Stimulated activated CD4-positive, alpha-beta T cell treated with anti-CD3 and anti-CD28 coated beads, Interleukin-4, amount 100 ng/mL, for 48 hours (primary cell): ENCODE measurements at regions not wholly inside any gene's neighbourhood (a gene's known extent, or its start where the extent isn't known, plus 50 kb on each side); places are given as distances from the start of the nearest gene placed in this dataset.
"Not testable (repeated sequence)": the region's sequence is repeated elsewhere in the genome, so short reads cannot be mapped to it uniquely, and the experiment has no call there.

ENCODE experiments used
- DNase-seq, 2 donors: peaks; one replicate each; pipeline ENCODE4 v3.0.0-alpha.2; 2020; ENCODE audit warnings: low read depth in 2 of 2

DNA sequence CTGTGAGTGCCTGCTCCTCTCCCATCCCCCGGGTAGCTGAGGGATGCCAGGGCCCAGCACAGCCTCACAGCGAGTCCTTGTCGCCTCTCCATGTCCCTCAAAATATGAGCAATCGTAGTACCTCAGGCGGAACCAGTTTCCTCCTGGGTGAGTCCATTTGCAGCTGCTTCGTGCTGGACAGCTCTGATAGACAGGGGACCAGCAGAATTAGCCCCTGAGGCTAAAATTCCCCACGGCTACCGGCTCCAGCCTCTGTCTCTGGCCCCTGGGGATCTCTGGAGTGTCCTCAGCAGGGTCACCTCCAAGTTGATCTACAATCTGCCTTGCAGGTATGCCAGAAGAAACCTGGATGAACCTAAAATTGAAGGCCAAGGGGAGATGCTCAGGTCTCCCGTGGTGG, 115.8 kb upstream of the FBXL7 start:
- no peak for DNase-seq

DNA sequence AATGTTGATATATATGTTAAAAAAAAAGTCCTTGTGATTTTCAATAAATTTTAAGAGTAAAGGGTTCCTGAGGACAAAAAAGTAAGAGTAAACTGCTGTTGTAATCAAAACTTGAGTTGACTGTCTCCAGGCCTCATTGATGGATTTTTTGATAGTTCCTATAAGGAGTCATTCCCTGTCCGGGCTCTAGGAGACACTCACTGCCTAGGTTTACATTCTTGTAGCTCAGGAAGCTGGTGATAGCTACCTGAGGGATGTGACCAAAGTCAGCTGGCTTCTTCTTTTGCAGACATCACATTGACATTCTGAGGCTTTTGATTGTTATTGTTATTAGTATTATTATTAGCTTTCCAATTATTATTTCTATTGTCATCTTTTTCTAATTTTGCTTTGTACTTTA, 116.5 kb upstream of the FBXL7 start:
- no peak for DNase-seq

DNA sequence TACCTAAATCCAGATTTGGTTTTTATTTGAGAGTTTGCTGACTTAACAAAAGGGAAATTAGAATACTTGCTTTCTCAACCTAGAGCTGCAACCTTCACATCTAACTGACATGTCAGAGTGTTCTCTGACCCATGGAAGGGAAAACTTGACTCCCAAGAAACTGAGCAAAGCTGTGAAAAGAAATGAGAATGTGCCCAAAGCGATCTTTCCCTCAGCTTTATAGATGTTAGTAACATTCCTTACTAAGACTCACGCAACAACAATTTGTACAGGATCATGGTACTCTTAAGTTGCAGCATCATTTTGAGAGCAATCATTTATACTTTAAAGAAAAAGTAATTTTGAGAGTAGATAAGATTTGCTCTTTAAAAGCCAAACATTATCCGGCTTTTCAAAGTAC, 117.0 kb upstream of the FBXL7 start:
- no peak for DNase-seq

DNA sequence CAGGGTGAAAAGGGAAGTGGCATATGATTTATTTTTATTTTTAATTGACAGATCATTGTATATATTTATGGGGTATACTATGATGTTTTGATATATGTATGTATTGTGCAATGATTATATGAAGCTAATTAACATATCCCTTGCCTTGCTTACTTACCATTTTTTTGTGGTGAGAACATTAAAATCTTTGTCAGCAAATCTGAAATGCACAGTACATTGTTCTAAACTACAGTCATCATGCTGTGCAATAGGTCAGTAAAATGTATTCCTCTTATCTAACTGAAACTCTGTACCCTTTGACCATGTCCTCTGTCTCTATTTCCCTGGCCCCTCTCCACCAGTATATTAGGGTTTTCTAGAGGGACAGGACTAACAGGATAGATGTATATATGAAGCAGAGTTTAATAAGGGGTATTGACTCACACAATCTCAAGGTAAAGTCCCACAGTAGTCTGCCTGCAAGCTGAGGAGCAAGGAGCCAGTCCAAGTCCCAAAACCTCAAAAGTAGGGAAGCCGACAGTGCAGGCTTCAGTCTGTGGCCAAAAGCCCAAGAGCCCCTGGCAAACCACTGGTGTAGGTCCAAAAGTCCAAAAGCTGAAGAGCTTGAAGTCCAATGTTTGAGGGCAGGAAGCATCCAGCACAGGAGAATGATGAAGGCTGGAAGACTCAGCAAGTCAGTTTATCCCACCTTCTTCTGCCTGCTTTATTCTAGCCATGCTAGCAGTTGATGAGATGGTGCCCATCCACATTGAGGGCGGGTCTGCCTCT, 122.2 kb upstream of the FBXL7 start:
- DNase-seq, result no peak

DNA sequence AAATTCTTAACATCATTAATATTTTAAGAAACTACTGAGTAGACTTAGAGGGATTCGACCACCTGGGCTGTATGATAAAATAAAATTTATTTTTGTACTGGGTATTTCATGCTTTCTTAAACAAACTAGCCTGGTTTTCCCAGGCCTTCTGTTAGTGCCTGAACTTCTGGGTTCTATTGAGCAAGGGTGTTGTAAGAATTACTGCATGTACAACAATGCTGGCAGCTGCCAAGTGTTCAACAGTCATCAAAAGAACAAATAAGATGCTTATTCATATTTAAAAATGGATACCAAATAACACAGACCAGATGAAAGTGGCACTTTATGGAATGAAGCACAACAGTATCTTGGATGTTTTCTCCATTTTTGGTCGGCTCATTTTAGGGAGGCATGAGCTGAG, 123.2 kb upstream of the FBXL7 start:
- no peak for DNase-seq

DNA sequence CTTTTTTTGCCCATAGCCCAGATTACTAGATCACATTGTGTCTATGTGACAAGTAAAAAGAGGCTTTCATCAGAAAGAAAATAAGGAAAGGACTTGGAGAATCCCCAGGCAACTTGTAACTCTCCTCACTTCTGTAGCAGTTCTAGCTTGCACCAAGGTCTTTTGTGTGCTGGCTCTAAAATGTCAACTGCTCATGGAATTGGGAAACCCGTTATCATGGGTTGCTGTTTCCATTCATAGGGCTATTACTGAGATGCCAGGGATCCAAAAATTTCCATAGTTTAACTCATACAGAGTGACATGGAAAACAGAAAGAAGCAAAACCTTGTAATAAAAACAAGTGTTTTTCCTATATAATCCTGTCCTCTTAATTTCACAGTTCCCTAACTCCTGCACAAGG, 123.9 kb upstream of the FBXL7 start:
- DNase-seq, result no peak

DNA sequence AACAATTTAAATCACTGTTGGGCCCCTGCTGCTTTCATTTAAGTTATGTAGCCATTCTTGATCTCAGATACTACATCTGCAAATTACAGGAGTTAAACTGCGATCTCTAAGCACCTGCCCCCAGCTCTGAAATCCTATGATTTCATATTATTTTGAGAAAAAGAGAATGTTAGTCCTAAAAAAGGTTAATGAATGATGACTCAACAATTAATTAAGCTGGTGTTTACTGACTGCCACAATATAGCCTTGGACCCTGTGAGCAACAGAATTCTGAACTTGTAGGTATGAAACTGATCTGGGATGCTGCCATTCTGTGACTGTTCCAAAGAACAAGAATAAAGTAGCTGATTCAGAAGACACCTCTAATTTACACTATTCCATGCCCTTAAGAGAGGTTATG, 124.4 kb upstream of the FBXL7 start:
- DNase-seq, result no peak

DNA sequence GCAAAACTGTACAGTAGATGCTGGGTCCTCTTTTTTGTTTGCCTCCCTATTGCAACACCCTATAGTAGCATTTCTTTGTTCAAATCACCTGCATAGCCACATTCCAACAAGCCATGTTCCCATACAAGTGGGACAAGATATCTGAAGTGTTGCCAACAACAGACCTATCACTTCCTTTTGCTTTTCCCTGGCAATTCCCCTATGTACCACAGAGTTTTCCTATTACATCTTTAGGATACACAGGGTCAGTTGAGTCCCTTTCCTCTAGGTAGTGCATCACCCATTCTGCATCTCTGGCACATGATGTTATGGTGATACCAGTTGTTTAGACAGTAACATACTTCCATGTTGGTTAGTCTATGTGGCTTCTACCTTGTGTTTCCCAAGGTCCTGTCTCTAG, 125.1 kb upstream of the FBXL7 start:
- no peak for DNase-seq

DNA sequence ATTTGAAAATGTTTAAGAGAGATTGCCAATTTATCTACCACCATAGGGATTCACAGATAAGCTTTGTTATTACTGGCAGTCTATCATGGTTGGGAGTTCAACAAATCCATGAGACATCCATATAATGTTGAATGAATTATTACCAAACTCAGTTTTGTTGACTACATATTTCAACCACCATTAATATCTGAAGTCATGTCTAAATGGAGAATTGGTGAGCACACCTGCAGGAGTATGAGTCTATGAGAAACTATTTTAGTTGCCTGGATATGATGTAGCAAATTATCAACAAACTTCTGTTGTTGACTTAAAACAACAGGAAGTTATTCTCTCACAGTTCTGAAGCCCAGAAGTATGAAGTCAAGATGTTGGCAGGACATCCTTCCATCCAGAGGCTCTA, 126.8 kb upstream of the FBXL7 start:
- no peak for DNase-seq

DNA sequence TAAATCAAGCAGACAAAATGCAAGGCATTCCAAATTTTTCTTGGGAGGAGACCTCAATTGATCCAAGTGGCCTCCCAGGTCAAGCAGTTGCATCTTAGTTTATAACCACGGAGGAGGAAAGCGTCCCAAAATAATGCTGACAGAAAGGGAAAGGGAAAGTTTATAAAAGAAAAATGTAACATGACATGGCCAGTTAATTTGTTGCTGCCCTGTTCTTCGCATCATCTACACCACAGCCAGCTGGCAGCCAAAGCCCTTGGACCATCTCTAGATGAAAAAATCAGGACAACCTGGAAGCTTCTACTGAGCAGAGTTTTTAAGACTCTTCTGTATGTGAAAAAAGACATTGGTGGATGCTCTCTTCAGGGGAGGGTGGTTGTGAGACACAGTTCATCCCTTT, 128.8 kb upstream of the FBXL7 start:
- DNase-seq, result no peak

DNA sequence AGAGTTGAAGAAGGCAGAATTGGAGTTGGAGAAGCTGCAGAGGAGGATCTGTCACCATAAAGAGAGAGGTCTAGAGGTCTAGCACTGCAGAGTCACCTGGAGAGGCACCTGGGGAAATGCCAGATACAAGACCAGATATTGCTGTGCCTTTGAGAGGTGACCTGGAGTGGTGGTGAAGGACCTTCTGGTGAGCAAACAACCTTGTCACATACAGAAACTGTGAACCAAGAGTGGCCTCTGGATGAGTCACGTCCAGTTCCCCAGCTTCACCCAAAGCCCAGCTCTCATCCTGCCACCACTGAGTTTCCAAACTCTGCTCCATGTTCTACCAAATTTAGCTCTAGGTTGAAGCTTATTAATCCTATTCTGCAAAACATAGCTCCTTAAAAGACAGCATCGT, 131.1 kb upstream of the FBXL7 start:
- no peak for DNase-seq

DNA sequence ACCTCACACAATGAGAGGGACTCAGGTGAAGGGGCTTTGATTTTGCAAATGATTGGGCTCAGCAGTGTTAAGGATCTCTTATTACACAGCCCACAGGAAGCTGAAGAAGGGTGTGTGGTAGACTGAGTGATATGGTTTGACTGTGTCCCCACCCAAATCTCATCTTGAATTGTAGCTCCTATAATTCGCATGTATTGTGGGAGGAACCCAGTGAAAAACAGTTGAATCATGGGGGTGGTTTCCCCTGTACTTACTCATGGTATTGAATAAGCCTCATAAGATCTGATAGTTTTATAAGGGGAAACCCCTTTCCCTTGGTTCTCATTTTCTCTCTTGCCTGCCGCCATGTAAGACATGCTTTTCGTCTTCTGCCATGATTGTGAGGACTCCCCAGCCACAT, 132.5 kb upstream of the FBXL7 start:
- DNase-seq, result no peak

DNA sequence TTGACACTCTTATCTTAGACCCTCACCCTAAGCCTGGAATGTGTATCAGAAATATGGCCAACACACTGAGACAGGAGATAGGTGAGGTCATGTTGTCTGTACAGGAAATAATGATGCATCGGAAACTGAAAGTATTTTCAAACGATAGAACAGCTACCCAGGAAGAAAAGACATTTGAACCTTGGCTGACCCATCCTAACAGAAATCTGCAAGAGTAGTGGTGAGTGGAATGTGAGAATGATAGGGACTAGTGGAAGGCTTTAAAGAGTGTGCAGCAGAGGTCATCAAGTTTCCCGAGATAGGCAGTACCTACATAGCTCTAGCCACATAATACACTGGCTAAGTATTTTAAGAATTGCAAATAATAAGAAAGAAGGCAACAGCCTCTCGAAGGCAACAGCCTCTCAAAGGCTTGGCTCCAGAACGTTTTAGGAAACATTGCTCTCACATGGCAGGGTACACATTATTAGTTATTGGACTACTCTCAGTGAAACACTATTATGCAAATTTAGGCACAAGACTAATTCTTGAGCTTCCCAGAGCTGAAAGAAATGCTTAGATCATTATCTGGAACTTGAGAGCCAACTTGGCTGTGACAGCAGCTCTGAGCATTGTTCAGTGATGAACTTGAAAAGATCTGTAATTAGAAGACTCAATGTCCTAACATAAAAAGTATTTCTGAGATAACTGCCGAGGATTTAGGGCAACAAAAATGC, 133.1 kb upstream of the FBXL7 start:
- no peak for DNase-seq

DNA sequence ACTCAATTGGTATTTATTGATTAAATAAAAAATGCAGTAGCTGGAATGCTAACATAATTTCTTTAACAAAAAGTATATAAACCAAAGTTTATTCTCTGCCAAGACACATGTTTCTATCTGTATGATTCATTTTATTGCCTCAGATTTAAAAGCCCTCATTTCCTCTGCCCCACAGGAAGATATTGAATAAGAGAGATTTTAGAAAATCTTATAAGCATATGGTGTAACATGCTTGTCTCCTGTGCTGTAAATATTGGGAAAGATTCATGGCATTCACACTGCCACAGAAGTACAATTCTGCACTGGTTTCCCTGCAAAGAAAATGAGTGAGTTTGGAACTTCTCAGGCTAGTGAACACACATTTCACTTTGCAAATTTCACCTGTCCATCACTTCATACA, 134.9 kb upstream of the FBXL7 start:
- no peak for DNase-seq

DNA sequence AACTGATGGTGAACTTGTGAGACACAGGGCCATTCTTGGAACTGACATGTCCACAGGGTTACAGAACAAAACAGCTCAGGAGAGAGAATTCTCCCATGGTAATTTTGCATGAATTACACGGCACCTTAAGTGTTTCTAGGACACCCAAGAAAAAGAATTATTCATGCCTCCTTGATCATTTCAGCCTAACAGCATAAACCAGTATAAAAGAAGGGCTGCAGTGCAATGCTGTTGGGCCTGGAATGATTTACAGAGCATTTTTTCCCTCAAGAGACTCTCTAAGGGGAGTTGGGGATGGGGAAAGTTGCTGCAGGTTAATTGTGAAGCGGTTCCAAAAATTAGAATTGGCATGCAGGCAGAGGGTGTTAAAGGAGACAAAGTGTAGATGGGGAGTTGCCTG, 136.4 kb upstream of the FBXL7 start:
- DNase-seq, result no peak

DNA sequence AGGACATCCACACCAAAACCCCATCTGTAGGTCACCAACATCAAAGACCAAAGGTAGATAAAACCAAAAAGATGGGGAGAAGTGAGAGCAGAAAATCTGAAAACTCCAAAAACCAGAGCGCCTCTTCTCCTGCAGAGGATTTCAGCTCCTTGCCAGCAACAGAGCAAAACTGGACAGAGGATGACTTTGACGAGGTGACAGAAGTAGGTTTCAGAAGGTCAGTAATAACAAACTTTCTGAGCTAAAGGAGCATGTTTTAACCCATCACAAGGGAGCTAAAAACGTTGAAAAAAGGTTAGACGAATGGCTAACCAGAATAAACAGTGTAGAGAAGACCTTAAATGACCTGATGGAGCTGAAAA, 142.9 kb upstream of the FBXL7 start:
- not testable (repeated sequence) for DNase-seq

DNA sequence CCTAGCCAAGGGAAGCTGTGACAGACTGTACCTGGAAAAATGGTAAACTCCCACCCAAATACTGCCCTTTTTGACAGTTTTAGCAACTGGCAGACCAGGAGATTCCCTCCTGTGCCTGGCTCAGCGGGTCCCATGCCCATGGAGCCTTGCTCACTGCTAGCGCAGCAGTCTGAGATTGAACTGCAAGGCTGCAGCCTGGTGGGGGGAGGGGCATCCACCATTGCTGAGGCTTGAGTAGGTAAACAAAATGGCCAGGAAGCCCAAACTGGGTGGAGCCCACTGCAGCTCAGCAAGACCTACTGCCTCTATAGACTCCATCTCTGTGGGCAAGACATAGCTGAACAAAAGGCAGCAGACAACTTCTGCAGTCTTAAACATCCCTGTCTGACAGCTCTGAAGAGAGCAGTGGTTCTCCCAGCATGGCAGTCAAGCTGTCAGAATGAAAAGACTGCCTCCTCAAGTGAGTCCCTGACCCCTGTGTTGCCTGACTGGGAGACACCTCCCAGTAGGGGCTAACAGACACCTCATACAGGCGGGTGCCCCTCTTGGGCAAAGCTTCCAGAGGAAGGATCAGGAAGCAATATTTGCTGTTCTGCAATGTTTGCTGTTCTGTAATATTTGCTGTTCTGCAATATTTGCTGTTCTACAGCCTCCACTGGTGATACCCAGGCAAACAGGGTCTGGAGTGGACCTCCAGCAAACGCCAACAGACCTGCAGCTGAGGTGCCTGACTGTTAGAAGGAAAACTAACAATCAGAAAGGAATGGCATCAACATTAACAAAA, 143.5 kb upstream of the FBXL7 start:
- DNase-seq, result not testable (repeated sequence)

DNA sequence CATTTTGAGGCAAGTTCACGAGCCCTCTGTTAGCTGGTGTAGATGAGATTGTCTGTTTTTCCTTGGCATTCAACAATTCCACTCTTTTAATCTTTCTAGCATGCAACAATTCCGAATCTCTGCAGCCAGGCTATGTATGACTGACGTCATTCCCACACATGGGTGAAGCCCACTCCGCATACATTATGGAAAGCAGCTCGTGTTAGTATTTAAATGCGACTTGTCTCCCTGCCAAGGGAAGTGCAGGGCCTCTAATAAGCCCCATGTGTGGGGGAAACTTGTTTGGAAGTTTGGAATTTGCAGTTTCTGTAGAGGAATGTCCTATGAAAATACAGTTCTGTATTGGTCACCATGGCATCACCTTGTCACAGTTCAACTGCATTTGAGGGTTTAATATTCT, 146.0 kb upstream of the FBXL7 start:
- DNase-seq, result no peak

DNA sequence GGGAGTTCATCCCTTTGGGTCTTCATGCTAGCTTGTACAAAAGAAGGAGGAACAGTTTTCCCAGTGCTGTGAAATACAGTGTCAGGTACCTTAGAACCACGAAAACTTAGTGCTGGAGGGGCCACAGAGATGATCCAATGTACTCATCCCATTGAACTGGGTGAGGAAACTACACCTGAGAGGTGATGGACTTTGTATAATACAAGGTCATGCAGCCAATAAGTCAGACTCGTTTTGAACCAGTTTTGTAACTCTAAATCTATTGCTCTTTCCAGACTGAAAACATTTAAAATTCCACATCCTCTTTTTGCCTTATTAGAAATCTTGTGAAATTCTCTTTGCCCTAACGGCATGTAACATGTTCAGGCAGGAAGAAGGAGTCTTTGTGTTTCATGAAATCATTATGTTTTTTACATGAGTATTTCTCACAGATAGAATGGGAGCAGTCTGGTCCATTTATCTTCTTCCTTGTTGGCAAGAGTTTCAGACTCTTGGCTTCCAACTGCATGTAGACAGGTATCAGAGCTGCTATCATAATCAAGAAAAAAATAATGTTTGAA, 146.8 kb upstream of the FBXL7 start:
- no peak for DNase-seq

DNA sequence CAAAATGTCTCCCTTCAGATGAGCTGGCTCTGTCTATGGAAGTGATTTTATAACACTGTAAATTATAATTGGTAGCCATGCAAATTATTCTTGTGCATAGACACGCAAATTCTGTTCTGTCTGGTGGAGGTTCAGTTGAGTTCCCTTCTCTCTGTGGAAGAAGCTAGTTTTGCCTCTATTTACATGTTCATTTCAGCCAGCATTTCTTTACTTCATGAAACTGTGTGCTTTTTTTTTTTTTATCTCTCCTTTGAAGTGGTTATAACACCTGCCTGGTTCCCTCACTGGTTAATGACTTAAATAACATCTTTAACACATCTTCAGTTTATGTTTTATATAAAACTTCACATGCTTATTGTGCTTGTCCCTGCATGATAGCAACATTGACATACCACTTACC, 149.4 kb upstream of the FBXL7 start:
- DNase-seq, result no peak

DNA sequence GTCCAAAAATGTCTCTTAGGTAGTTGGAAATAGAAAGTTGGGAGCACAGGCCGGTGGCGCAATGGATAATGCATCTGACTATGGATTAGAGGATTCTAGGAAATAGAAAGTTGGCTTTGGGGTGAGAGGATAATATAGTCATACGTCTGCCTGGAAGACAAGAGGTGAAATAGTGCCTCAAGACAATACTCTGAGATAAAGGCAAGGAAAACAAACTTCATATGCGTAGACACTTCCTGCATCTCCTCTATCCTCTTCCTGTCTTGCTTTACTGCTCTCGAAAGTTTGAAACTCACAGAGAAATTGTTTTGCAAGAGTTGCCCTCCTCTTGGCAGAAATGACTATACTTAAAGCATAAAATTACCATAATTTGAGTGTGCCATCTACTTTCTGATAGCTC, 153.2 kb upstream of the FBXL7 start:
- no peak for DNase-seq

DNA sequence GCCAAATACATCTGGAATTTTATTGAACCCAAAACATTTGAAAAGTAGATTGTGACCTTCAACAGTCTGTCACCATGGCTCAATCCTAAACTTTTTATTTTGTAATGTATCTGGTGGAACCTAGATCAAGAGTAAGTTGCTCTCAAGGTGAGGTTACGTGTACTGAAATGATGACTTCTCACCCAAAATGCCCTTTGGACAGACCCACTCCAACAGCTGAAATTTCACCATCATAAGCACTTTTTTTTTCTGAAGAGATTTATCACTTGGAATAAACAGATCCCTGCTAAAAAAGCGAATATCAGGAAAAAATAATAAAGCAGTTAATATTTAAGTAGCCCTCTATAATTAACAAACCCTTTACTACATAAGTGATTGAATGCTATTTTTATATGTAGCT, 155.0 kb upstream of the FBXL7 start:
- DNase-seq, result no peak

DNA sequence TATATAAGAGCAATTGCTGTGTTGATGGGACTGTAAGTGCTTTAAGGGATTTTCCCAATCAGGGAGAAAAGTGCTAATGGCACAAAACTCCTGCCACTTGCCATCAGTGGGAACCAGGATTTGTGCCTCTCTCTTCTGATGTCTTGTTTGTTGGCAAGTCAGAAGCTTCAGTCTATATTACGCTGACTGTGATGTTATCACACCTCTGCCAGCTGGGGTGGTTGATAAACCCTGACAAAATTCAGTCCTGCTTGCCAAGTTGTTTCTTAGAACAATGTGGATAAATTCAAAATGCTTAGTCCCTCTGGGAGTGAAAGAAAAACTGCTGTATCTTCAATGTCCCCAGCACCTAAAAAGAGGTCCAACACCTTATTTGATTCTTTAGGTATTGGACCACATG, 161.4 kb upstream of the FBXL7 start:
- DNase-seq, result no peak
